Stimulated activated CD4-positive, alpha-beta T cell treated with anti-CD3 and anti-CD28 coated beads, Interleukin-1b, Interleukin-23, amount 100 ng/mL, for 48 hours (primary cell): ENCODE measurements at regions not wholly inside any gene's neighbourhood (a gene's known extent, or its start where the extent isn't known, plus 50 kb on each side); places are given as distances from the start of the nearest gene placed in this dataset.
"Not testable (repeated sequence)": the region's sequence is repeated elsewhere in the genome, so short reads cannot be mapped to it uniquely, and the experiment has no call there.

ENCODE experiments used
- DNase-seq: peaks from one replicate; pipeline ENCODE4 v3.0.0-alpha.2; 2020

GRCh38 chr17:72458301-72458700, 337.5 kb downstream of the SOX9 start:
- no peak for DNase-seq

GRCh38 chr17:72460711-72461110, 339.9 kb downstream of the SOX9 start:
- DNase-seq, result no peak

- no peak for DNase-seq
Measured at GRCh38 chr17:72461757-72462156, 340.9 kb downstream of the SOX9 start.

GRCh38 chr17:72462407-72462806, 341.6 kb downstream of the SOX9 start:
- DNase-seq, result no peak

- no peak for DNase-seq
Measured at GRCh38 chr17:72462814-72463213, 342.0 kb downstream of the SOX9 start.

- DNase-seq, result no peak
Measured at GRCh38 chr17:72463287-72464102, 342.7 kb downstream of the SOX9 start.

- DNase-seq, result not testable (repeated sequence)
Measured at GRCh38 chr17:72464221-72464620, 343.4 kb downstream of the SOX9 start.

GRCh38 chr17:72465191-72466024, 344.6 kb downstream of the SOX9 start:
- no peak for DNase-seq

GRCh38 chr17:72466199-72466598, 345.4 kb downstream of the SOX9 start:
- no peak for DNase-seq

GRCh38 chr17:72466606-72467005, 345.8 kb downstream of the SOX9 start:
- DNase-seq, result no peak

GRCh38 chr17:72467841-72468653, 347.2 kb downstream of the SOX9 start:
- DNase-seq, result no peak

GRCh38 chr17:72468841-72469240, 348.0 kb downstream of the SOX9 start:
- no peak for DNase-seq

GRCh38 chr17:72470121-72470705, 349.4 kb downstream of the SOX9 start:
- DNase-seq, result no peak

- no peak for DNase-seq
Measured at GRCh38 chr17:72470734-72471133, 349.9 kb downstream of the SOX9 start.

GRCh38 chr17:72471296-72471695, 350.5 kb downstream of the SOX9 start:
- DNase-seq, result no peak

GRCh38 chr17:72472106-72472505, 351.3 kb downstream of the SOX9 start:
- DNase-seq, result no peak

- DNase-seq, result not testable (repeated sequence)
Measured at GRCh38 chr17:72472853-72473390, 352.1 kb downstream of the SOX9 start.

- DNase-seq, result no peak
Measured at GRCh38 chr17:72474243-72474642, 353.4 kb downstream of the SOX9 start.

GRCh38 chr17:72474719-72475477, 354.1 kb downstream of the SOX9 start:
- no peak for DNase-seq

- no peak for DNase-seq
Measured at GRCh38 chr17:72476134-72476533, 355.3 kb downstream of the SOX9 start.

GRCh38 chr17:72476575-72476986, 355.8 kb downstream of the SOX9 start:
- DNase-seq, result no peak

- DNase-seq, result no peak
Measured at GRCh38 chr17:72477491-72477890, 356.7 kb downstream of the SOX9 start.
